Peyer's patch (tissue), 4 donors: ENCODE measurements at regions not wholly inside any gene's neighbourhood (a gene's known extent, or its start where the extent isn't known, plus 50 kb on each side); places are given as distances from the start of the nearest gene placed in this dataset.

Source experiments
- CTCF ChIP-seq, 6 experiments: fragments of 450-650 bp in 4 of 6; fragments of 200-600 bp in 2 of 6; sonication (generic) in 1 of 6; IDR thresholded peaks; one replicate each; pipeline ENCODE4 v1.5.1; 2017 to 2019; ENCODE audit warnings: antibody characterized with exemption in 6 of 6, mild to moderate bottlenecking in 3 of 6, moderate library complexity in 1 of 6
- POLR2A ChIP-seq, 2 donors: fragments of 450-650 bp; IDR thresholded peaks; one replicate each; pipeline ENCODE4 v1.5.1; 2017; ENCODE audit warnings: antibody characterized with exemption in 2 of 2, mild to moderate bottlenecking in 2 of 2, moderate library complexity in 2 of 2

GRCh38 chr1:213464786-213465460 is 413.9 kb downstream of the RPS6KC1 start:
- TF ChIP-seq CTCF (IDR thresholded peaks at IDR 0.05) = no peak
- TF ChIP-seq POLR2A (IDR thresholded peaks at IDR 0.05) = no peak
